GM21381 (cell line): ENCODE measurements at regions not wholly inside any gene's neighbourhood (a gene's known extent, or its start where the extent isn't known, plus 50 kb on each side); places are given as distances from the start of the nearest gene placed in this dataset.
"Not testable (repeated sequence)": the region's sequence is repeated elsewhere in the genome, so short reads cannot be mapped to it uniquely, and the experiment has no call there.

Source experiments
- ATAC-seq: cut with Tn5 transposase; IDR thresholded peaks from one replicate; pipeline ENCODE4 v1.9.1; 2021; ENCODE audit warnings: mild to moderate bottlenecking, moderate library complexity; ENCODE audit not compliant: unreplicated experiment

GRCh38 chr1:194786027-194786426 is 1599.6 kb upstream of the B3GALT2 start:
- no peak for ATAC-seq

DNA sequence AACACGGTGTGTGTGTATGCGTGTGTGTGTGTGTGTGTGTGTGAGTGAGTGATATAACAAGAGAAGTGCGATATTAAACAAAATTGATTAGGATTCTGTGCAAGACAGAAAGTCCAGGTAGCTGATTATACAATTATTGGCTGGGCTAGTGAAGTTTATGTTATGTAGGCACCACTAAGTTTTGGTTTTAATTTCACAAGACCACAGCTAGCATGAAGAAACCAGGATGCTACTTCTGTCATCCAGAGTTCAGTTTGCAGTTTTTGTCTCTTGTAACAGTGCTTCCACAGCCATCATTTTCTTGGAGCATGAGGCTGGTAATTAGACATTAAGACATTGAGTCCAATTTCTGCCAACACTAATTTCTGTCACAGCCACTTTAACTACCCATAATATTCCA is 1590.2 kb upstream of the B3GALT2 start:
- ATAC-seq: no peak

DNA sequence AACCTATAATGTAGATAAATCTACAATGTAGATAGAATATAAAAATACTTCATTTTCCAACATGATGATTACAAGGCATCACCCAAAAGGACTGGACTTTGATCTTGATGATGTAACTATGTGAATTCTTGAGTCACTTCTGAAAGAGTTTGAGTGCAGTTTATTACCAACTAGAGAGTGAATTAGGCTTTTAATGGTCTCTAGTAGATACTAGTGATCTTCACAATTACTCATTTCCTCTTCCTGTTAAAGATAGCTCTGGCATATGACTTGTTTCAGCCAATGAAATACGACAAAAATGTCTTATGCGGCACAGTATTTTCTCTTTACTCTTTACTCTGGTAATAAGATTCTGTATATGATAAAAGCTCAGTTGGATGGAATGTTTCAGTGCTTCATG is 1588.1 kb upstream of the B3GALT2 start:
- no peak for ATAC-seq

- no peak for ATAC-seq
Measured at GRCh38 chr1:194755241-194755994, 1569.0 kb upstream of the B3GALT2 start.

DNA sequence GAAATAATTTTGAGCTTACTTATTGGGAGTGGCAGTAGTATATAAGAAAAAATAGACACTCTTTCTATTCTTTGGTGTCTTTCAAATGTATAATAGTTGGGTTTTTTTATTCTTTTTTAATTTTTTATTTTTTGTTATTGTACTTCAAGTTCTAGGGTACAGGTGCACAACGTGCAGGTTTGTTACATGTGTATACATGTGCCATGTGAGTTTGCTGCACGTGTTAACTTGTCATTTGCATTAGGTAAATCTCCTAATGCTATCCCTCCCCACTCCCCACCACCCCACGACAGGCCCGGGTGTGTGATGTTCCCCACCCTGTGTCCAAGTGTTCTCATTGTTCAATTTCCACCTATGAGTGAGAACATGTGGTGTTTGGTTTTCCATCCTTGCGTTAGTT is 1552.4 kb upstream of the B3GALT2 start:
- not testable (repeated sequence) for ATAC-seq

- ATAC-seq: no peak
Measured at GRCh38 chr1:194734970-194735369, 1548.6 kb upstream of the B3GALT2 start.

GRCh38 chr1:194731025-194731424 is 1544.6 kb upstream of the B3GALT2 start:
- no peak for ATAC-seq

GRCh38 chr1:194730304-194730703 is 1543.9 kb upstream of the B3GALT2 start:
- no peak for ATAC-seq

GRCh38 chr1:194723067-194723466 is 1536.7 kb upstream of the B3GALT2 start:
- no peak for ATAC-seq

DNA sequence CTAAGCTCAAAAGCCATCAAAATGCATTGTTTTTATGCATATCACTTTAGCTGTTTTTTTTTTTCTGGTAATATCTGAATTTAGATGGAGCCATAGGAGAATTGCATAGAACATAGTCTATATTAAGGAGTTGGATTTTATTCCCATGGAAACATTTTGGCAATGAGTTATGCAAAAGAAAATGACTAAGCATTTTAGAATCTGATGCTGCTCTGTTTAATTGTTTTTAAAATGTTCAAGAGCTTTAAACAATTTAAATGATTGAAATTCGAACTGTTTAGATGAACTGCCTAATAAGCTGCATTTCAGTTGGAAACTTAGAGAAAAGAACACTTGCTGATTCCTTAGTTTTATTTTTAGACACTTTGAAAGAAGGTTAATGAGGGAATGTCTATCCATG is 1531.5 kb upstream of the B3GALT2 start:
- ATAC-seq: no peak

- no peak for ATAC-seq
Measured at GRCh38 chr1:194717334-194717733, 1530.9 kb upstream of the B3GALT2 start.

DNA sequence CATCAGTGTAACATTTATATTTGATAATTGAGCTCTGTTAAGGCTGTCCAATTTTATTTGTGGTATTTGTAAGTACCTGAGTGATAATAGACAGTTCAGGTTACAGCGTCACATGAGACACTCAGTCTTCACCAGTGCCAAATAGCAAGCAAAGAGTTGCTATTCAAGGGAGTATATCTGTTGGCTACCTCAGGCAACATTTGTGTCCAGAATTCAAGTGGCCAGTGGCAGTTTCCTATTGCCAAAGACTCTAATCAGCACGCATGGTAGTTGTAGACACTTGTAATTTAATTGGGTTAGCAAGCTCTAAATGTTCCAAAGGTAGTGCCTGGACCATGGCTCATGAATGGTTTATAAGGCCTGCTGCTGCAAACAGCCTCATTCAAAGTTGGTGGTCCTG is 1524.3 kb upstream of the B3GALT2 start:
- no peak for ATAC-seq

DNA sequence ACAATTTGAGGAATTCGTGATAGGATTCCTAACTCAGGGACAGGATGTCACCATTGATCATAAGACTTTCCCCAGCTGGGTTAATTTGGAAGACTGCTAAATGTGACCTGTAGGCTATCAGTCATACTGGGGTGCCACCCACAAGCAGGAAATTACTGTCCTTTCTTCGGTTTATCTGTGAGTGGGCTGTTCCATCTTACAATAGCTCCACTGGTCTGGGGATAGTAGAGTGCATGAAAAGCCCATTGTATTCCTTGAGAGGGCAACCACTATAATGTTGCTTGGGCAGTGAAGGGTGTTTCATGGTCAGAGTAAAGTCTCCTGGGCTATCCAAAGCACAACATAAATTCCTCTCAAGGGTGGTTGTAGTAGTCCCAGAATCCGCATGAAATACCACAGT is 1523.0 kb upstream of the B3GALT2 start:
- ATAC-seq: no peak

GRCh38 chr1:194707074-194707473 is 1520.7 kb upstream of the B3GALT2 start:
- no peak for ATAC-seq

- peak; percentile 93 for ATAC-seq
Measured at GRCh38 chr1:194705123-194705854, 1518.9 kb upstream of the B3GALT2 start.

GRCh38 chr1:194698908-194699318 is 1512.5 kb upstream of the B3GALT2 start:
- ATAC-seq: no peak

DNA sequence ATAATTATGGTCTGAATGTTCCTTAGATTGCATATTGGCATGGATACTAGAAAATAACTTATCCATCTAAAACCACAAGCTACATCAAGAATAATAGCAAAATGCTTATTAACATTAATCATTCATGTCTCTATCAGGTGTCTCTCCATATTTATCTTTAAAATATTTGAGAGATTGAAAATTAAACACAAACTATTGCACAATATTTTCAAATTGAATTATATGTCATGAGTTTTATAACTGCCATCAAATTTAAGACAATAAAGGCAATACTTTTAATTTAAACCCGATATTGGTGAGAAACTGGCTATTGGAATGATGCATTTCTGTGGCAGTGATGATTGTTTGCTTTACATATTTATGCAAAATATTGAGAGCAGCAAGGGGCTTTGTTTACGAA is 1506.8 kb upstream of the B3GALT2 start:
- ATAC-seq: no peak

GRCh38 chr1:194684636-194685035 is 1498.2 kb upstream of the B3GALT2 start:
- no peak for ATAC-seq

- no peak for ATAC-seq
Measured at GRCh38 chr1:194658090-194658439, 1471.7 kb upstream of the B3GALT2 start.

- ATAC-seq: no peak
Measured at GRCh38 chr1:194654956-194655355, 1468.5 kb upstream of the B3GALT2 start.

GRCh38 chr1:194653385-194653784 is 1467.0 kb upstream of the B3GALT2 start:
- ATAC-seq: no peak

GRCh38 chr1:194647118-194647517 is 1460.7 kb upstream of the B3GALT2 start:
- ATAC-seq: no peak

GRCh38 chr1:194644528-194644927 is 1458.1 kb upstream of the B3GALT2 start:
- no peak for ATAC-seq
